Dedifferentiated amniotic fluid mesenchymal stem cell (primary cell): ENCODE measurements at regions not wholly inside any gene's neighbourhood (a gene's known extent, or its start where the extent isn't known, plus 50 kb on each side); places are given as distances from the start of the nearest gene placed in this dataset.
A peak's percentile ranks its signal among the peaks of the same experiment; 100 is the strongest.

ENCODE experiments used
- DNase-seq: peaks from one replicate; pipeline ENCODE4 v3.0.0-alpha.2; 2016; ENCODE audit errors: extremely low spot score

- DNase-seq = no peak
Measured at GRCh38 chrX:39439906-39440798, 638.9 kb downstream of the MID1IP1 start.

- DNase-seq = no peak
Measured at GRCh38 chrX:39440799-39441284, 639.6 kb downstream of the MID1IP1 start.

GRCh38 chrX:39442332-39442731 is 641.1 kb downstream of the MID1IP1 start:
- DNase-seq = no peak

- DNase-seq = no peak
Measured at GRCh38 chrX:39443240-39443639, 642.0 kb downstream of the MID1IP1 start.

GRCh38 chrX:39445336-39445735 is 644.1 kb downstream of the MID1IP1 start:
- DNase-seq = no peak

- DNase-seq = no peak
Measured at GRCh38 chrX:39449352-39449751, 648.1 kb downstream of the MID1IP1 start.

GRCh38 chrX:39450234-39450977 is 647.4 kb downstream of the BCOR start:
- DNase-seq = no peak

GRCh38 chrX:39451046-39451445 is 646.7 kb downstream of the BCOR start:
- no peak for DNase-seq

- DNase-seq = no peak
Measured at GRCh38 chrX:39452401-39452800, 645.4 kb downstream of the BCOR start.

- no peak for DNase-seq
Measured at GRCh38 chrX:39453889-39454621, 643.7 kb downstream of the BCOR start.

GRCh38 chrX:39456894-39457604 is 640.7 kb downstream of the BCOR start:
- no peak for DNase-seq

- DNase-seq = no peak
Measured at GRCh38 chrX:39458779-39459178, 639.0 kb downstream of the BCOR start.

- no peak for DNase-seq
Measured at GRCh38 chrX:39459204-39459603, 638.6 kb downstream of the BCOR start.

- DNase-seq = no peak
Measured at GRCh38 chrX:39459952-39460351, 637.8 kb downstream of the BCOR start.

- DNase-seq = no peak
Measured at GRCh38 chrX:39460499-39460898, 637.3 kb downstream of the BCOR start.

- DNase-seq = no peak
Measured at GRCh38 chrX:39462835-39463234, 634.9 kb downstream of the BCOR start.

GRCh38 chrX:39464253-39464652 is 633.5 kb downstream of the BCOR start:
- DNase-seq = no peak

- no peak for DNase-seq
Measured at GRCh38 chrX:39465467-39465866, 632.3 kb downstream of the BCOR start.

- no peak for DNase-seq
Measured at GRCh38 chrX:39465906-39466305, 631.9 kb downstream of the BCOR start.

- no peak for DNase-seq
Measured at GRCh38 chrX:39469126-39469525, 628.6 kb downstream of the BCOR start.

- peak; percentile 19 for DNase-seq
Measured at GRCh38 chrX:39470588-39471407, 627.0 kb downstream of the BCOR start.
